ENCODE measurements at regions not wholly inside any gene's neighbourhood (a gene's known extent, or its start where the extent isn't known, plus 50 kb on each side); places are given as distances from the start of the nearest gene placed in this dataset.

- TF ChIP-seq CTCF (IDR thresholded peaks at IDR 0.05) (no peak), POLR2A (IDR thresholded peaks at IDR 0.05) (no peak)
Measured at GRCh38 chr10:83222832-83223742, 916.2 kb upstream of the GHITM start.
